Astrocyte (in vitro differentiated cells and primary cell): ENCODE measurements at regions not wholly inside any gene's neighbourhood (a gene's known extent, or its start where the extent isn't known, plus 50 kb on each side); places are given as distances from the start of the nearest gene placed in this dataset.

Experiments used
- DNase-seq: peaks from one replicate; pipeline ENCODE4 v3.0.0-alpha.2; 2010; ENCODE audit warnings: low read depth
- FAIRE-seq: peaks from 2 replicates; lab custom pipeline; 2011; peaks lifted over from hg19 to GRCh38; lab: Jason Lieb, UNC
- H2AFZ ChIP-seq: 2 replicates; pipeline ENCODE4 v1.6.0; 2012; ENCODE audit warnings: low read depth, low read length, inconsistent platforms
- H3K27ac ChIP-seq: 2 replicates; pipeline ENCODE4 v1.5.1; 2011; ENCODE audit warnings: low read depth, low read length, inconsistent platforms
- H3K27me3 ChIP-seq: 2 replicates; pipeline ENCODE4 v1.6.0; 2011; ENCODE audit warnings: low read length, inconsistent platforms; ENCODE audit not compliant: insufficient read depth
- H3K36me3 ChIP-seq: 2 replicates; pipeline ENCODE4 v1.5.1; 2011; ENCODE audit warnings: low read length, inconsistent platforms; ENCODE audit not compliant: insufficient read depth
- H3K4me1 ChIP-seq: 2 replicates; pipeline ENCODE4 v1.5.1; 2011; ENCODE audit warnings: low read length, inconsistent platforms; ENCODE audit not compliant: insufficient read depth
- H3K4me2 ChIP-seq: 2 replicates; pipeline ENCODE4 v1.6.0; 2012; ENCODE audit warnings: low read length, inconsistent platforms
- H3K4me3 ChIP-seq: 2 replicates; pipeline ENCODE4 v1.5.1; 2011; ENCODE audit warnings: low read depth, mild to moderate bottlenecking, low read length, inconsistent platforms; ENCODE audit not compliant: insufficient read depth
- H3K79me2 ChIP-seq: 2 replicates; pipeline ENCODE4 v1.6.0; 2012; ENCODE audit warnings: mild to moderate bottlenecking, low read length, inconsistent platforms; ENCODE audit not compliant: insufficient read depth
- H3K9ac ChIP-seq: 2 replicates; pipeline ENCODE4 v1.6.0; 2012; ENCODE audit warnings: mild to moderate bottlenecking, low read length, inconsistent platforms
- H3K9me3 ChIP-seq: 2 replicates; pipeline ENCODE4 v1.5.1; 2012; ENCODE audit warnings: low read depth, mild to moderate bottlenecking, low read length, inconsistent platforms; ENCODE audit not compliant: insufficient read depth
- H4K20me1 ChIP-seq: 2 replicates; pipeline ENCODE4 v1.6.0; 2012; ENCODE audit warnings: low read length, inconsistent platforms; ENCODE audit not compliant: insufficient read depth
- H3K27ac Mint-ChIP-seq: one replicate; pipeline ENCODE4 v1.8.0; 2021; ENCODE audit warnings: mild to moderate bottlenecking, mixed read lengths; ENCODE audit not compliant: unreplicated experiment
- H3K27me3 Mint-ChIP-seq: one replicate; pipeline ENCODE4 v1.8.0; 2021; ENCODE audit warnings: low read depth, mixed read lengths; ENCODE audit not compliant: unreplicated experiment
- H3K36me3 Mint-ChIP-seq: one replicate; pipeline ENCODE4 v1.8.0; 2021; ENCODE audit warnings: low read depth, mixed read lengths; ENCODE audit not compliant: unreplicated experiment
- H3K4me1 Mint-ChIP-seq: one replicate; pipeline ENCODE4 v1.8.0; 2021; ENCODE audit warnings: low read depth, mixed read lengths; ENCODE audit not compliant: unreplicated experiment
- H3K4me3 Mint-ChIP-seq: one replicate; pipeline ENCODE4 v1.8.0; 2021; ENCODE audit warnings: mild to moderate bottlenecking, moderate library complexity, mixed read lengths; ENCODE audit not compliant: unreplicated experiment
- H3K9me3 Mint-ChIP-seq: one replicate; pipeline ENCODE4 v1.8.0; 2021; ENCODE audit warnings: mild to moderate bottlenecking, mixed read lengths; ENCODE audit not compliant: unreplicated experiment
- EZH2 ChIP-seq: IDR thresholded peaks from 2 replicates; pipeline ENCODE4 v1.6.1; 2012; ENCODE audit warnings: mild to moderate bottlenecking, low read length, inconsistent platforms; ENCODE audit not compliant: insufficient read depth
- TF ChIP-seq, protein P1 (sequence below): IDR thresholded peaks from 2 replicates; pipeline ENCODE4 v1.5.1; 2011; ENCODE audit warnings: low read depth, mild to moderate bottlenecking, inconsistent platforms, low read length, moderate library complexity; ENCODE audit not compliant: insufficient read depth

DNA sequence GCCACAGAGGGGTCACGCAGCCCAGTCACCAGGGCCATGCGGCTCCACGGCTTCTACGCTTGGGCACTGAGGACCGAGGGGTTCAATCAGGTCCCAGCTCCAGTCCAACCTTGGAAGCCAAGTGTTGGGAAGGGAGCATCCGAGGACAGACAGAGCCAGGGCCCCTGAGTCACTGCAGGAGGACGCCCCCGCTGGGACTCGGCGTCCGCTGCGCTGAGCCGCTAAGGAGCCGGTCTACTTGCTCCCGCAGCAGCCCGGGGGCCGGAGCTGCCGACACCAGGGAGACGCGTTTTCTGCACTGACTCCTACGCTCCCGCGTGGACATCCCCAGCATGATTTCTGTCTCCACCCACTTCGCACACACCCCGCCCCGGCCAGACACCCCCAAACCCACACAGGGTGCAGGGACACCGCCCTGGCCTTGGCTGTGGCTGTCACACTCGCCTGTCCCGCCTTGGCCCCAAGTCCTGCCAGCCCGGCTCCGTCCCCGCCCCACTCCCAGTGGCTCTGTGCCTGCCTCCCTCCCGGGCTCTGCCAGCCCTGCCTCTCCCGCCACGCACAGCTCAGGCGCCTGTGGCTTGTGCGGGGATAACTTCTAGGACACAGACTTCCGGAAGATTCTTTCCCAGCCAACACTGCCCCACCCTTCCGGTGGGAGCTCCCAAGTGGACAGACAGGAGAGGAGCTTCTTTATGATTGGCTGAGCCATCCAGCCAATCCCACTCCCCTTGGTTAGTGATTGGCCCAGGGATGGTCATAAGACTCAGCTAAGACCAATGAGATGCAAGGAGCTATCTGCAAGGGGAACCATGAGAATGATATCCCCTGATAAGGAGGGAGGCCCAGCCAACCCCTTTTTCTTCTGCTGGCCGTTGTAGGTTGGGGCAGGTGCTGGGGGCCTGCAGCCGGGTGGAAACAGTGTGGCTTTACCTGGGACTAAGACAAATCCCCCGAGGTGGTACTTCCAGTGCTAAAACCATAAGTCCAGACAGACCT, 118.9 kb upstream of the SFSWAP start:
- no peak for FAIRE-seq
- H3K9ac ChIP-seq, result no peak overlapping the region
- Mint-ChIP-seq H3K9me3 (no peaks in the 10 kb centered on the region), H3K4me3 (no peak overlapping the region), H3K4me1 (peaks cover 4% of the 10 kb centered on the region), H3K36me3 (no peaks in the 10 kb centered on the region), H3K27me3 (peaks cover 20% of the 10 kb centered on the region), H3K27ac (no peak overlapping the region)
- H3K4me1 ChIP-seq, result no peaks in the 10 kb centered on the region
- no peaks in the 10 kb centered on the region for H4K20me1 ChIP-seq
- TF ChIP-seq EZH2, result no peak
- TF ChIP-seq, protein P1, sequence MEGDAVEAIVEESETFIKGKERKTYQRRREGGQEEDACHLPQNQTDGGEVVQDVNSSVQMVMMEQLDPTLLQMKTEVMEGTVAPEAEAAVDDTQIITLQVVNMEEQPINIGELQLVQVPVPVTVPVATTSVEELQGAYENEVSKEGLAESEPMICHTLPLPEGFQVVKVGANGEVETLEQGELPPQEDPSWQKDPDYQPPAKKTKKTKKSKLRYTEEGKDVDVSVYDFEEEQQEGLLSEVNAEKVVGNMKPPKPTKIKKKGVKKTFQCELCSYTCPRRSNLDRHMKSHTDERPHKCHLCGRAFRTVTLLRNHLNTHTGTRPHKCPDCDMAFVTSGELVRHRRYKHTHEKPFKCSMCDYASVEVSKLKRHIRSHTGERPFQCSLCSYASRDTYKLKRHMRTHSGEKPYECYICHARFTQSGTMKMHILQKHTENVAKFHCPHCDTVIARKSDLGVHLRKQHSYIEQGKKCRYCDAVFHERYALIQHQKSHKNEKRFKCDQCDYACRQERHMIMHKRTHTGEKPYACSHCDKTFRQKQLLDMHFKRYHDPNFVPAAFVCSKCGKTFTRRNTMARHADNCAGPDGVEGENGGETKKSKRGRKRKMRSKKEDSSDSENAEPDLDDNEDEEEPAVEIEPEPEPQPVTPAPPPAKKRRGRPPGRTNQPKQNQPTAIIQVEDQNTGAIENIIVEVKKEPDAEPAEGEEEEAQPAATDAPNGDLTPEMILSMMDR, result no peak
- no peaks in the 10 kb centered on the region for H3K79me2 ChIP-seq
- no peaks in the 10 kb centered on the region for H3K27me3 ChIP-seq
- no peak overlapping the region for H3K4me2 ChIP-seq
- H3K36me3 ChIP-seq, result no peaks in the 10 kb centered on the region
- no peak overlapping the region for H3K27ac ChIP-seq
- H2AFZ ChIP-seq, result no peak overlapping the region
- H3K4me3 ChIP-seq, result no peak overlapping the region
- H3K9me3 ChIP-seq, result peaks cover 5% of the 10 kb centered on the region
- no peak for DNase-seq

DNA sequence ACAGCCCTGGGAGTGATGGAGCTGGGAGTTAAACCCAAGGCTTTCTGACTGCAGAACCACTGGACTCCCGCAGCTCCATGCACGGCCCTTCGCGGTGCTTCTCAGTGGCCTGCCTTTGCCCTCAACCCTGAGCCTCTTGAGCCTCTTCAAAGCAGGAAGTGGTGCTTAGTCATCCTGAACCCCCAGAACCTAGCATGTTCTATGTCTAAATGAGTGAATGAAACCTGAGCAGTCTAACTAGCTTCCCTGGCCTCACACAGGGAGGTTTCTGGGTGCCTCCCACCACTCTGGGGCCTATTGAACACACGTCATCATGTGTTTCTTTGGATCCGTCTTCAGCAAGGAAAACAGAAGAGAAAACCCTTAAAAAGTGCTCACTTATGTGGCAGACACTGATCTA, 117.9 kb upstream of the SFSWAP start:
- no peak overlapping the region for H3K27ac ChIP-seq
- H3K36me3 ChIP-seq, result no peaks in the 10 kb centered on the region
- no peaks in the 10 kb centered on the region for H3K79me2 ChIP-seq
- H3K4me2 ChIP-seq, result no peak overlapping the region
- no peaks in the 10 kb centered on the region for H3K9me3 ChIP-seq
- H3K4me1 Mint-ChIP-seq, result peaks cover 4% of the 10 kb centered on the region
- no peak overlapping the region for H3K9ac ChIP-seq
- no peak overlapping the region for H3K4me3 Mint-ChIP-seq
- DNase-seq (no peak), FAIRE-seq (no peak)
- no peaks in the 10 kb centered on the region for H4K20me1 ChIP-seq
- no peak overlapping the region for H2AFZ ChIP-seq
- no peaks in the 10 kb centered on the region for H3K36me3 Mint-ChIP-seq
- no peak overlapping the region for H3K27ac Mint-ChIP-seq
- peaks cover 25% of the 10 kb centered on the region for H3K27me3 Mint-ChIP-seq
- H3K9me3 Mint-ChIP-seq, result no peaks in the 10 kb centered on the region
- H3K4me1 ChIP-seq, result no peaks in the 10 kb centered on the region
- no peak for TF ChIP-seq EZH2
- TF ChIP-seq, protein P1, result no peak
- no peak overlapping the region for H3K4me3 ChIP-seq
- H3K27me3 ChIP-seq, result no peaks in the 10 kb centered on the region

DNA sequence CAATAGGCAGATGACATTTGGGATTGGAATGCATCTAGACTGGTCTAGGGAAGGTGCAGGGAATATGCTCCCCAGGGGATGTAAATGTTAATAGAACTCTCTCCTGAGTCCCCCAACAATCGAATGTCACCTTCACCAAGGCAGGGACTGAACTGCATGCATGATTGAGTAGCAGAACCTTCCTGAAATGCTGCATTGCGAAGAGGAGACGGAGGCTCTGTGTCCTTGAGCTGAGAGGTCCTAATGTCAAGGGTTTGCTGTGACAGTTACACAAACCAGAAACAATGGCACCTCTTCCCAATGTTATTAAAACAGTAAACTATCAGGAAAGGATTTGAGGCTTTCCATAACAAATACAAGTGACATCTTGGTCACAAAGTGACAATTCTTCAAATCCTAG, 117.5 kb upstream of the SFSWAP start:
- FAIRE-seq, result no peak
- H3K27ac ChIP-seq, result no peak overlapping the region
- H3K4me3 Mint-ChIP-seq, result no peak overlapping the region

More for the DNA sequence above, 117.5 kb upstream of the SFSWAP start:
- Histone ChIP-seq H2AFZ (no peak overlapping the region), H3K79me2 (no peaks in the 10 kb centered on the region), H3K4me1 (no peaks in the 10 kb centered on the region), H3K27me3 (no peaks in the 10 kb centered on the region), H3K9me3 (no peaks in the 10 kb centered on the region), H3K36me3 (no peaks in the 10 kb centered on the region), H4K20me1 (no peaks in the 10 kb centered on the region), H3K4me3 (no peak overlapping the region), H3K4me2 (no peak overlapping the region), H3K9ac (no peak overlapping the region)
- H3K9me3 Mint-ChIP-seq, result no peaks in the 10 kb centered on the region
- DNase-seq, result no peak
- peaks cover 29% of the 10 kb centered on the region for H3K27me3 Mint-ChIP-seq
- no peak for TF ChIP-seq EZH2
- no peaks in the 10 kb centered on the region for H3K36me3 Mint-ChIP-seq
- H3K27ac Mint-ChIP-seq, result no peak overlapping the region
- peaks cover 4% of the 10 kb centered on the region for H3K4me1 Mint-ChIP-seq
